ENCODE measurements at regions not wholly inside any gene's neighbourhood (a gene's known extent, or its start where the extent isn't known, plus 50 kb on each side); places are given as distances from the start of the nearest gene placed in this dataset.

DNA sequence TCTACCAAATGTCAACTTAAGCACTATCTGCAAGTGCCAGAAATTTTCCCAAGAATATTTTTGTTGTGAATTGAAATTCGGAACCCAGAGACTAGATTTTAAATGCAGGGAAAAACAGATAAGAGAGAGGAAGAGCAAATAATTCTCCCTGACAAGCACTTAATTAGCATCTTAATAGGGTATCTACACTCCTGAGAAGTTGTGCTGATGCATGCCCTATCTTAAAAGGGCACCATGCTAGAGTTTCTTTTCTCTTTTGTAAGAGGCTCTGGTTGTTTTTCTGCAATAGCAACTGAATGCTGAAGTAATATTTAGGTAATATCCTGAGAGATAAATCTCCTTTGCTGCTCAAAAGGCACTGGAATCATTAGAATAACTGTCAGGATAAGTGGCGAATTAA lies 139.9 kb upstream of the UGT8 start:
- ATAC-seq, result no peak
- no peaks in the 10 kb centered on the region for H3K4me1 ChIP-seq

DNA sequence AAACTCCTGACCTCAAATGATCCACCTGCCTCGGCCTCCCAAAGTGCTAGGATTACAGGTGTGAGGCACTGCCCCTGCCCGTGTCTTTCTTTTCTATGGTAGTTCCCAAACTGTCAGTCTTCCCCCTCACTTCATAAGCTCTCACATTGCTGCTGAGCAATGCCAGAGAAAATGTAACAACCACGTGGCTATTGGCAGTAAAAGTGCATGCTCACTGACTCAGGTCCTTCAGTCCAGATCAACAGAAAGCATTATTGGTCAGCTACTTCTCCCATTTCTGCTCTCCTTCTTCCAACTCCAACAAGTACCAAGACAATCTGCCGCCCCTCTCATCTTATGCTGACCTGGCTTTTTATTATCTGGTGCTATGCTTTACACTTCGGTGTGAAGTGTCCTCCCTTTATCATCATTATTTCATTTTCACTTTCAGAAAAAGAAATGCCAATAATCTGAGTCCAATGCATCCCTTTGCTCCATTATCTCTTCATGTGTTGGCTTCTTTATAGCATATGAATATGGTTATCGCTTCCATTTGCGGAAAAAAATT lies 133.8 kb upstream of the UGT8 start:
- no peak overlapping the region for H3K27ac ChIP-seq
- H3K4me1 ChIP-seq, result no peaks in the 10 kb centered on the region
- no peaks in the 10 kb centered on the region for H3K9me3 ChIP-seq
- ATAC-seq (no peak), DNase-seq (no peak)
- in situ Hi-C loops (cut with MboI; ENCODE audit: low sequenced_read_pairs in 4 of 4), result no loop called here
- intact Hi-C loops (cut with DNase I; ENCODE audit: low total_unique reads), result no loop called here
- no peak for TF ChIP-seq POLR2A (IDR thresholded peaks at IDR 0.05)
- TF ChIP-seq, protein P1, sequence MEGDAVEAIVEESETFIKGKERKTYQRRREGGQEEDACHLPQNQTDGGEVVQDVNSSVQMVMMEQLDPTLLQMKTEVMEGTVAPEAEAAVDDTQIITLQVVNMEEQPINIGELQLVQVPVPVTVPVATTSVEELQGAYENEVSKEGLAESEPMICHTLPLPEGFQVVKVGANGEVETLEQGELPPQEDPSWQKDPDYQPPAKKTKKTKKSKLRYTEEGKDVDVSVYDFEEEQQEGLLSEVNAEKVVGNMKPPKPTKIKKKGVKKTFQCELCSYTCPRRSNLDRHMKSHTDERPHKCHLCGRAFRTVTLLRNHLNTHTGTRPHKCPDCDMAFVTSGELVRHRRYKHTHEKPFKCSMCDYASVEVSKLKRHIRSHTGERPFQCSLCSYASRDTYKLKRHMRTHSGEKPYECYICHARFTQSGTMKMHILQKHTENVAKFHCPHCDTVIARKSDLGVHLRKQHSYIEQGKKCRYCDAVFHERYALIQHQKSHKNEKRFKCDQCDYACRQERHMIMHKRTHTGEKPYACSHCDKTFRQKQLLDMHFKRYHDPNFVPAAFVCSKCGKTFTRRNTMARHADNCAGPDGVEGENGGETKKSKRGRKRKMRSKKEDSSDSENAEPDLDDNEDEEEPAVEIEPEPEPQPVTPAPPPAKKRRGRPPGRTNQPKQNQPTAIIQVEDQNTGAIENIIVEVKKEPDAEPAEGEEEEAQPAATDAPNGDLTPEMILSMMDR (IDR thresholded peaks at IDR 0.05 in 4 of 5, conservative IDR thresholded peaks at IDR 0.05 in 1 of 5), result no peak
- H3K4me3 ChIP-seq, result no peak overlapping the region
- H3K36me3 ChIP-seq, result no peaks in the 10 kb centered on the region
- H3K27me3 ChIP-seq, result no peaks in the 10 kb centered on the region

More for the DNA sequence above, 139.9 kb upstream of the UGT8 start:
- no peak for TF ChIP-seq POLR2A (IDR thresholded peaks at IDR 0.05)
- TF ChIP-seq, protein P1 (IDR thresholded peaks at IDR 0.05 in 4 of 5, conservative IDR thresholded peaks at IDR 0.05 in 1 of 5), result no peak
- Histone ChIP-seq H3K36me3 (no peaks in the 10 kb centered on the region), H3K9me3 (no peaks in the 10 kb centered on the region), H3K27ac (no peak overlapping the region), H3K27me3 (no peaks in the 10 kb centered on the region), H3K4me3 (no peak overlapping the region)
- in situ Hi-C loops (cut with MboI; ENCODE audit: low sequenced_read_pairs in 4 of 4) (no loop called here), intact Hi-C loops (cut with DNase I; ENCODE audit: low total_unique reads) (no loop called here)
- DNase-seq, result no peak

DNA sequence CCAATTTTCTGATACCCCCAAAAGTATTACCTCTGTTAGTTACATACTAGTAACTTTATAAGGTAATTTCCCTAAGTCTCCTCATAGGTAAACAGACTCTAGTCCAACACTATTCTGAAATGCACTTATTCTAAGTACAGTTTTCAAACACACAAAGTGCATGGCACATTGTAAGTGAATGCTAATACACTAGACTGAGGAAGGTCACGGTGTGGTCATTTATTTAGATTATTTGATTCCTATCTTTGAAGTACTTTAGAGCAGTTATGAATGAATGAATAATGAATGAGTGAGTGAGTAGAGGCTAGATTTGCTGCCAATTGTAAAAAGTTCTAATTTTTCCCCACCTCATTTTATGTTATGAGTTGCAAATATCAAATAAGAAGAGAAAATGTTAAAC lies 132.8 kb upstream of the UGT8 start:
- Histone ChIP-seq H3K4me3 (no peak overlapping the region), H3K9me3 (no peaks in the 10 kb centered on the region), H3K36me3 (no peaks in the 10 kb centered on the region), H3K27me3 (no peaks in the 10 kb centered on the region), H3K27ac (no peak overlapping the region), H3K4me1 (no peaks in the 10 kb centered on the region)
- in situ Hi-C loops (cut with MboI; ENCODE audit: low sequenced_read_pairs in 4 of 4) (no loop called here), intact Hi-C loops (cut with DNase I; ENCODE audit: low total_unique reads) (no loop called here)
- DNase-seq (no peak), ATAC-seq (no peak)
- TF ChIP-seq, protein P1 (IDR thresholded peaks at IDR 0.05 in 4 of 5, conservative IDR thresholded peaks at IDR 0.05 in 1 of 5), result no peak
- no peak for TF ChIP-seq POLR2A (IDR thresholded peaks at IDR 0.05)

DNA sequence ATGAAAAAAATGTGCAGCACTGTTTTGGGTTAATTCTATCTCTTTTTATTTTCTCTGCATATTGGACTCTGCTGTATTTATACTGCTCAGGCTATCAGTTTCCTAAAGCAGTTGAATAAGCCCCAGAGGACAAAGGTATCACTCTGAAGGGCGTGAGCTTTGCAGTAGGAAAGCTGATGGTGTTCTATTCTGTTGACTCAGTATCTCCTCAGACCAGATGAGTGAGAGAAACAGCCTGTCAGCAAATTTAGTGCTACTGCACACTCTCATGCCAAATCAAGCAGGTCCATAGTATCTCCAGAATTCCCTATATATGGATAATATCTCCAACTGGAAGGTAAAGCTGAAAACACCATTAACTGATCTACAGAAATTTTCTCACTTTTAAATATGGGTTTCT lies 132.3 kb upstream of the UGT8 start:
- Histone ChIP-seq H3K36me3 (no peaks in the 10 kb centered on the region), H3K4me3 (no peak overlapping the region), H3K27me3 (no peaks in the 10 kb centered on the region), H3K9me3 (no peaks in the 10 kb centered on the region), H3K27ac (no peak overlapping the region), H3K4me1 (no peaks in the 10 kb centered on the region)
- TF ChIP-seq, protein P1 (IDR thresholded peaks at IDR 0.05 in 4 of 5, conservative IDR thresholded peaks at IDR 0.05 in 1 of 5), result no peak
- no peak for TF ChIP-seq POLR2A (IDR thresholded peaks at IDR 0.05)
- intact Hi-C loops (cut with DNase I; ENCODE audit: low total_unique reads), result no loop called here
- in situ Hi-C loops (cut with MboI; ENCODE audit: low sequenced_read_pairs in 4 of 4), result no loop called here
- DNase-seq, result no peak
- ATAC-seq, result no peak

Measured in gastrocnemius medialis (tissue), 4 donors.